Loucy (cell line): ENCODE measurements at regions not wholly inside any gene's neighbourhood (a gene's known extent, or its start where the extent isn't known, plus 50 kb on each side); places are given as distances from the start of the nearest gene placed in this dataset.

Experiments
- H2AFZ ChIP-seq: fragments of 200-600 bp; sonication (generic); 2 replicates; pipeline ENCODE4 v1.6.0; 2016; ENCODE audit warnings: antibody characterized with exemption, mild to moderate bottlenecking, low read length, moderate library complexity
- H3F3A ChIP-seq: fragments of 200-600 bp; 2 replicates; pipeline ENCODE4 v1.6.0; 2016; ENCODE audit warnings: antibody characterized with exemption, low read depth, mild to moderate bottlenecking
- H3K27me3 ChIP-seq: fragments of 200-600 bp; sonication (generic); 2 replicates; pipeline ENCODE4 v1.6.1; 2014; ENCODE audit warnings: low read length, mild to moderate bottlenecking; ENCODE audit not compliant: insufficient read depth, poor library complexity, severe bottlenecking
- H3K36me3 ChIP-seq: fragments of 200-600 bp; sonication (generic); 2 replicates; pipeline ENCODE4 v1.6.1; 2016; ENCODE audit warnings: low read length; ENCODE audit not compliant: insufficient read depth
- H3K4me1 ChIP-seq: fragments of 200-600 bp; sonication (generic); 2 replicates; pipeline ENCODE4 v1.5.1; 2014; ENCODE audit warnings: low read length, mild to moderate bottlenecking; ENCODE audit not compliant: insufficient read depth, poor library complexity, severe bottlenecking
- H3K4me2 ChIP-seq: fragments of 200-600 bp; sonication (generic); 2 replicates; pipeline ENCODE4 v1.6.0; 2014; ENCODE audit warnings: antibody characterized with exemption, low read length, low read depth, mild to moderate bottlenecking; ENCODE audit not compliant: poor library complexity, severe bottlenecking
- H3K4me3 ChIP-seq: fragments of 200-600 bp; sonication (generic); 2 replicates; pipeline ENCODE4 v1.5.1; 2014; ENCODE audit warnings: low read length, mild to moderate bottlenecking, mixed read lengths; ENCODE audit not compliant: poor library complexity, severe bottlenecking
- H3K79me2 ChIP-seq: fragments of 200-600 bp; sonication (generic); 2 replicates; pipeline ENCODE4 v1.6.1; 2014; ENCODE audit warnings: low read length; ENCODE audit not compliant: insufficient read depth
- H3K9ac ChIP-seq: fragments of 200-600 bp; sonication (generic); 2 replicates; pipeline ENCODE4 v1.6.0; 2014; ENCODE audit warnings: mild to moderate bottlenecking, low read depth, low read length, moderate library complexity; ENCODE audit not compliant: poor library complexity, severe bottlenecking
- H3K9me2 ChIP-seq: fragments of 200-600 bp; sonication (generic); replicated peaks from 2 replicates; pipeline ENCODE4 v1.6.1; 2016; ENCODE audit warnings: low read depth, low read length, mixed read lengths
- H3K9me3 ChIP-seq: fragments of 200-600 bp; sonication (generic); 2 replicates; pipeline ENCODE4 v1.6.1; 2014; ENCODE audit warnings: mild to moderate bottlenecking, antibody characterized with exemption, low read length, low read depth; ENCODE audit not compliant: insufficient read depth
- H4K20me1 ChIP-seq: fragments of 200-600 bp; sonication (generic); 2 replicates; pipeline ENCODE4 v1.6.0; 2014; ENCODE audit warnings: antibody characterized with exemption, low read length, mild to moderate bottlenecking; ENCODE audit not compliant: insufficient read depth, poor library complexity, severe bottlenecking
- EZH2phosphoT487 ChIP-seq: fragments of 200-600 bp; IDR thresholded peaks from 2 replicates; pipeline ENCODE4 v1.6.1; 2018; ENCODE audit warnings: antibody characterized with exemption, mild to moderate bottlenecking, moderate library complexity, borderline replicate concordance
- TF ChIP-seq, protein P1 (sequence below): fragments of 200-600 bp; sonication (generic); conservative IDR thresholded peaks from 2 replicates; pipeline ENCODE4 v1.5.1; 2014; ENCODE audit warnings: mild to moderate bottlenecking, antibody characterized with exemption, low read length

DNA sequence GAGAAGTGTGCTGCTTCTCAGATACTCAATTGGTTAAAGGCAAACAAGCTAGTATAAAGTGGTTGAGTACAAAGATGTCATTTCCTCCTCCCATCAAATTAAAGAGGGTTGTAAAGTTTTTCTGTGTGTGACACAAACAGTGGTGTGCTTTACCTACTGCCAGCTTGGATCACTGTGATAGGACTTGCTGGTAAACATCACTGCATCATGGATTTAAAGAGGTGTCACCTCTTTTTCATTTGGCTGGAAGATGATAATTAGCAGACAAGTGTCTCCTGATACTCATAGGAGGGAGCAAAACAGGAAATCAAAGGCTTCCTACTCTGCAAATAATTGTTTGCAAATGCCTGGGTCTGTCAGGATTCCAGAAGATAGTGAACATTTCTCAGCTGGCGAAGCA is 200.5 kb downstream of the MDFIC start:
- no peaks in the 10 kb centered on the region for H4K20me1 ChIP-seq
- TF ChIP-seq, protein P1, sequence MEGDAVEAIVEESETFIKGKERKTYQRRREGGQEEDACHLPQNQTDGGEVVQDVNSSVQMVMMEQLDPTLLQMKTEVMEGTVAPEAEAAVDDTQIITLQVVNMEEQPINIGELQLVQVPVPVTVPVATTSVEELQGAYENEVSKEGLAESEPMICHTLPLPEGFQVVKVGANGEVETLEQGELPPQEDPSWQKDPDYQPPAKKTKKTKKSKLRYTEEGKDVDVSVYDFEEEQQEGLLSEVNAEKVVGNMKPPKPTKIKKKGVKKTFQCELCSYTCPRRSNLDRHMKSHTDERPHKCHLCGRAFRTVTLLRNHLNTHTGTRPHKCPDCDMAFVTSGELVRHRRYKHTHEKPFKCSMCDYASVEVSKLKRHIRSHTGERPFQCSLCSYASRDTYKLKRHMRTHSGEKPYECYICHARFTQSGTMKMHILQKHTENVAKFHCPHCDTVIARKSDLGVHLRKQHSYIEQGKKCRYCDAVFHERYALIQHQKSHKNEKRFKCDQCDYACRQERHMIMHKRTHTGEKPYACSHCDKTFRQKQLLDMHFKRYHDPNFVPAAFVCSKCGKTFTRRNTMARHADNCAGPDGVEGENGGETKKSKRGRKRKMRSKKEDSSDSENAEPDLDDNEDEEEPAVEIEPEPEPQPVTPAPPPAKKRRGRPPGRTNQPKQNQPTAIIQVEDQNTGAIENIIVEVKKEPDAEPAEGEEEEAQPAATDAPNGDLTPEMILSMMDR, result no peak
- no peak for TF ChIP-seq EZH2phosphoT487
- no peaks in the 10 kb centered on the region for H3K9me2 ChIP-seq
- no peaks in the 10 kb centered on the region for H3K9me3 ChIP-seq
- no peak overlapping the region for H3K9ac ChIP-seq
- H3K79me2 ChIP-seq, result no peaks in the 10 kb centered on the region
- no peaks in the 10 kb centered on the region for H3K4me1 ChIP-seq
- H3F3A ChIP-seq, result no peaks in the 10 kb centered on the region
- no peak overlapping the region for H3K4me2 ChIP-seq
- no peaks in the 10 kb centered on the region for H3K36me3 ChIP-seq
- no peak overlapping the region for H3K4me3 ChIP-seq
- H2AFZ ChIP-seq, result no peak overlapping the region
- H3K27me3 ChIP-seq, result no peaks in the 10 kb centered on the region

DNA sequence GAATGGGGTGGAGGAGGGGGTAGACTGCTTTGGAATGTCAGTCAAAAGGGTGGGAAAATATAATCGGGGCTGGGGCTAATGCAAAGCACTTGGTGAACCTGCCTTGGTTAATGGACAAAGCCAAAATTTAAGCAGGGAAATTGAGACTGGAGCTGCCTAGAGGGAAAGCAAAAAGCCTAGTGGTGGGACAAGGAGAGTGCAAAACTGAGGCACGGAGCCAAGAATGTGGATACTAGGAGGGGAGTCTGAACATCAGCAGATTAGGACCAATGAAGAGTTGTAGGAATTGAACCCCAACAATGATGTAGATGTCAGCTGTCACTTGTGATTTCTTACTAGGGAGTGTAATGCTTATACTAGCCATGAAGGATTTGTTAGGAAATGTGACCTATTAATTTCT is 195.9 kb downstream of the MDFIC start:
- no peaks in the 10 kb centered on the region for H3K9me2 ChIP-seq
- no peaks in the 10 kb centered on the region for H3K9me3 ChIP-seq
- no peaks in the 10 kb centered on the region for H3K36me3 ChIP-seq
- TF ChIP-seq, protein P1, result no peak
- TF ChIP-seq EZH2phosphoT487, result no peak
- no peaks in the 10 kb centered on the region for H3K27me3 ChIP-seq
- no peaks in the 10 kb centered on the region for H3K4me1 ChIP-seq
- H4K20me1 ChIP-seq, result no peaks in the 10 kb centered on the region
- H3K79me2 ChIP-seq, result no peaks in the 10 kb centered on the region
- H3K4me2 ChIP-seq, result no peak overlapping the region
- H3K9ac ChIP-seq, result no peak overlapping the region
- H3F3A ChIP-seq, result no peaks in the 10 kb centered on the region
- no peak overlapping the region for H2AFZ ChIP-seq
- no peak overlapping the region for H3K4me3 ChIP-seq

DNA sequence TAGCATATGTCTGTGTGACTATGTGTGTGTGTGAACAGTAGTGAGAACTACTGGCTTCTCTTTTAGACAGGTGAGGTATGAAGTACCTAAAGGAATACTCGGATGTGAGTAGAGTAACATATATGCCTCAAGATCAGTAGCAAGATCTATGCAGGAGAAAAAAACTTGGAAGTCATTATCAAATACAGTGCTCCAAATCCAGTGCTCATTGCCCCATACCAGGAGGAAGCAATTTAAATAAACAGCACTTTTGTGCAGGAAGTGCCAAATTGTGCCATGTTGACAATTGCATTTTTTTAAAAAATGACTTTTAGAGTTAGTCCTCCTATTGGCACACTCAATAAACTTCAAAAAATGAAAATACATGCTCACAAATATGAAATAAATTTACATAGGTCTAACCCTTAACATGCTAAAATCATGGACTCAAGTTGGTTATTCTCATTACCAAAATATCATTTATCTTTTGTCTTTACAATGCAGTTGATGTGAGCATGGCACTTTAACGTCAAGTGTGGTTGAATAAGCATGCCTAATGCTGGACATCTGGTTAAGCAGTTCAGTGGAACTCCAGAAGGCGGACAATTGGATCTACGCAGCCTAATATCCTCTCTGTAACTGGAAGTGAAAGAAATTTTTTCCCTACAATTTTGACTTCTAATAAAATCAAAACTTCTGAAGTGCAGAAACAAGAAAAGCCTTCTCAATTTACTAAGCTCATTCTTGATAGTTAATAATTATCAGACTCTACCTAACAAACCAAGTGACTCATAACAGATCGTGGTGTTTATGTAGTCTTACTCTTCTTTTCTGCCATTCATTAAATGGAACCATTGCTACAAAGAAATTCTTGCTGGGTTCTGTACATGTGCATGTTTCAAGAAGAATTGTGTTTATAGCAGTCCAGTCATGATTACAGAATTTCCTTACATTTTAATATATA is 195.2 kb downstream of the MDFIC start:
- Histone ChIP-seq H3K9me2 (no peaks in the 10 kb centered on the region), H2AFZ (no peak overlapping the region)
- TF ChIP-seq, protein P1, result no peak
- TF ChIP-seq EZH2phosphoT487, result no peak

More for the DNA sequence above, 195.2 kb downstream of the MDFIC start:
- H3K79me2 ChIP-seq, result no peaks in the 10 kb centered on the region
- no peak overlapping the region for H3K4me2 ChIP-seq
- no peak overlapping the region for H3K4me3 ChIP-seq
- H3K9me3 ChIP-seq, result no peaks in the 10 kb centered on the region
- H3K36me3 ChIP-seq, result no peaks in the 10 kb centered on the region
- no peak overlapping the region for H3K9ac ChIP-seq
- H4K20me1 ChIP-seq, result no peaks in the 10 kb centered on the region
- no peaks in the 10 kb centered on the region for H3K4me1 ChIP-seq
- H3F3A ChIP-seq, result no peaks in the 10 kb centered on the region
- no peaks in the 10 kb centered on the region for H3K27me3 ChIP-seq
